ENCODE measurements at regions not wholly inside any gene's neighbourhood (a gene's known extent, or its start where the extent isn't known, plus 50 kb on each side); places are given as distances from the start of the nearest gene placed in this dataset.

GRCh38 chr2:67489396-67489795 lies 92.3 kb downstream of the ETAA1 start:
- H3K36me3 ChIP-seq, result no peaks in the 10 kb centered on the region
- H3K9me3 ChIP-seq (ENCODE audit: severe bottlenecking), result no peaks in the 10 kb centered on the region
- peaks cover 91% of the 10 kb centered on the region for H3K27me3 ChIP-seq (ENCODE audit: insufficient read depth, low read depth, severe bottlenecking)
- no peak overlapping the region for H3K27ac ChIP-seq
- no peak for DNase-seq
- H3K4me3 ChIP-seq (ENCODE audit: low read depth, low read length), result no peak overlapping the region
- no peak for TF ChIP-seq CTCF (IDR thresholded peaks at IDR 0.05; ENCODE audit: low read depth, low read length)

GRCh38 chr2:67498931-67499330 lies 101.8 kb downstream of the ETAA1 start:
- H3K9me3 ChIP-seq (ENCODE audit: severe bottlenecking), result no peaks in the 10 kb centered on the region
- TF ChIP-seq CTCF (IDR thresholded peaks at IDR 0.05; ENCODE audit: low read depth, low read length), result no peak
- no peak for DNase-seq
- H3K27ac ChIP-seq, result no peak overlapping the region
- no peaks in the 10 kb centered on the region for H3K36me3 ChIP-seq
- peaks cover 98% of the 10 kb centered on the region for H3K27me3 ChIP-seq (ENCODE audit: insufficient read depth, low read depth, severe bottlenecking)
- no peak overlapping the region for H3K4me3 ChIP-seq (ENCODE audit: low read depth, low read length)

- Histone ChIP-seq H3K27ac (no peak overlapping the region), H3K4me3 (ENCODE audit: low read depth, low read length) (no peak overlapping the region), H3K36me3 (no peaks in the 10 kb centered on the region), H3K9me3 (ENCODE audit: severe bottlenecking) (no peaks in the 10 kb centered on the region), H3K27me3 (ENCODE audit: insufficient read depth, low read depth, severe bottlenecking) (peaks cover 97% of the 10 kb centered on the region)
- DNase-seq, result no peak
- TF ChIP-seq CTCF (IDR thresholded peaks at IDR 0.05; ENCODE audit: low read depth, low read length), result no peak
These were observed 102.9 kb downstream of the ETAA1 start for GRCh38 chr2:67499989-67500388.

- Histone ChIP-seq H3K27ac (no peak overlapping the region), H3K9me3 (ENCODE audit: severe bottlenecking) (no peaks in the 10 kb centered on the region), H3K36me3 (no peaks in the 10 kb centered on the region), H3K4me3 (ENCODE audit: low read depth, low read length) (no peak overlapping the region), H3K27me3 (ENCODE audit: insufficient read depth, low read depth, severe bottlenecking) (peaks cover 91% of the 10 kb centered on the region)
- no peak for DNase-seq
- TF ChIP-seq CTCF (IDR thresholded peaks at IDR 0.05; ENCODE audit: low read depth, low read length), result no peak
These were observed 103.4 kb downstream of the ETAA1 start for GRCh38 chr2:67500541-67500940.

GRCh38 chr2:67502346-67503065 lies 105.4 kb downstream of the ETAA1 start:
- H3K27ac ChIP-seq, result no peak overlapping the region
- TF ChIP-seq CTCF (IDR thresholded peaks at IDR 0.05; ENCODE audit: low read depth, low read length), result no peak
- no peaks in the 10 kb centered on the region for H3K9me3 ChIP-seq (ENCODE audit: severe bottlenecking)

More at GRCh38 chr2:67502346-67503065, 105.4 kb downstream of the ETAA1 start:
- peaks cover 81% of the 10 kb centered on the region for H3K27me3 ChIP-seq (ENCODE audit: insufficient read depth, low read depth, severe bottlenecking)
- no peak overlapping the region for H3K4me3 ChIP-seq (ENCODE audit: low read depth, low read length)
- no peaks in the 10 kb centered on the region for H3K36me3 ChIP-seq
- no peak for DNase-seq
